ENCODE measurements at regions not wholly inside any gene's neighbourhood (a gene's known extent, or its start where the extent isn't known, plus 50 kb on each side); places are given as distances from the start of the nearest gene placed in this dataset.
"Not testable (repeated sequence)": the region's sequence is repeated elsewhere in the genome, so short reads cannot be mapped to it uniquely, and the experiment has no call there.

GRCh38 chr2:140091926-140092325, 1311.7 kb upstream of the NXPH2 start:
- H3K36me3 ChIP-seq, result no peaks in the 10 kb centered on the region
- intact Hi-C loops (cut with DNase I), result no loop called here
- no peak for DNase-seq (ENCODE audit: extremely low spot score in 2 of 2)
- H3K9me3 ChIP-seq, result no peaks in the 10 kb centered on the region
- no peak overlapping the region for H3K4me3 ChIP-seq
- no peaks in the 10 kb centered on the region for H3K27me3 ChIP-seq
- no peaks in the 10 kb centered on the region for H3K4me1 ChIP-seq
- H3K27ac ChIP-seq, result no peak overlapping the region
- TF ChIP-seq CTCF (IDR thresholded peaks at IDR 0.05), result no peak

- Histone ChIP-seq H3K36me3 (no peaks in the 10 kb centered on the region), H3K27me3 (no peaks in the 10 kb centered on the region), H3K4me1 (no peaks in the 10 kb centered on the region), H3K9me3 (no peaks in the 10 kb centered on the region), H3K27ac (no peak overlapping the region), H3K4me3 (no peak overlapping the region)
- intact Hi-C loops (cut with DNase I), result no loop called here
- no peak for TF ChIP-seq CTCF (IDR thresholded peaks at IDR 0.05)
- TF ChIP-seq POLR2A (IDR thresholded peaks at IDR 0.05), result no peak
- TF ChIP-seq POLR2AphosphoS5 (IDR thresholded peaks at IDR 0.05; ENCODE audit: insufficient read depth in 1 of 2, low read depth in 1 of 2), result no peak
- no peak for DNase-seq (ENCODE audit: extremely low spot score in 2 of 2)
These were observed 1306.8 kb upstream of the NXPH2 start for GRCh38 chr2:140086964-140087363.

- intact Hi-C loops (cut with DNase I), result no loop called here
- no peaks in the 10 kb centered on the region for H3K36me3 ChIP-seq
- no peak overlapping the region for H3K27ac ChIP-seq
- no peak for TF ChIP-seq POLR2AphosphoS5 (IDR thresholded peaks at IDR 0.05; ENCODE audit: insufficient read depth in 1 of 2, low read depth in 1 of 2)
- no peak for TF ChIP-seq POLR2A (IDR thresholded peaks at IDR 0.05)
- no peak for TF ChIP-seq CTCF (IDR thresholded peaks at IDR 0.05)
- no peaks in the 10 kb centered on the region for H3K9me3 ChIP-seq
- H3K4me3 ChIP-seq, result no peak overlapping the region
- no peaks in the 10 kb centered on the region for H3K4me1 ChIP-seq
- H3K27me3 ChIP-seq, result no peaks in the 10 kb centered on the region
- no peak for DNase-seq (ENCODE audit: extremely low spot score in 2 of 2)
These were observed 1305.5 kb upstream of the NXPH2 start for GRCh38 chr2:140085674-140086073.

- no peaks in the 10 kb centered on the region for H3K27me3 ChIP-seq
- no peak overlapping the region for H3K27ac ChIP-seq
- no peaks in the 10 kb centered on the region for H3K36me3 ChIP-seq
- no peak for DNase-seq (ENCODE audit: extremely low spot score in 2 of 2)
- TF ChIP-seq POLR2AphosphoS5 (IDR thresholded peaks at IDR 0.05; ENCODE audit: insufficient read depth in 1 of 2, low read depth in 1 of 2), result no peak
- TF ChIP-seq POLR2A (IDR thresholded peaks at IDR 0.05), result no peak
- TF ChIP-seq CTCF (IDR thresholded peaks at IDR 0.05), result no peak
- intact Hi-C loops (cut with DNase I), result no loop called here
- no peak overlapping the region for H3K4me3 ChIP-seq
- H3K9me3 ChIP-seq, result no peaks in the 10 kb centered on the region
- H3K4me1 ChIP-seq, result no peaks in the 10 kb centered on the region
These were observed 1298.8 kb upstream of the NXPH2 start for GRCh38 chr2:140079038-140079437.

GRCh38 chr2:140076164-140076563, 1296.0 kb upstream of the NXPH2 start:
- H3K36me3 ChIP-seq, result no peaks in the 10 kb centered on the region
- no peaks in the 10 kb centered on the region for H3K9me3 ChIP-seq
- no peak overlapping the region for H3K27ac ChIP-seq
- DNase-seq (ENCODE audit: extremely low spot score in 2 of 2), result no peak
- H3K4me1 ChIP-seq, result no peaks in the 10 kb centered on the region
- no peaks in the 10 kb centered on the region for H3K27me3 ChIP-seq
- H3K4me3 ChIP-seq, result no peak overlapping the region
- TF ChIP-seq POLR2A (IDR thresholded peaks at IDR 0.05), result no peak
- TF ChIP-seq POLR2AphosphoS5 (IDR thresholded peaks at IDR 0.05; ENCODE audit: insufficient read depth in 1 of 2, low read depth in 1 of 2), result no peak
- no peak for TF ChIP-seq CTCF (IDR thresholded peaks at IDR 0.05)
- intact Hi-C loops (cut with DNase I), result no loop called here

- H3K27ac ChIP-seq; intact Hi-C loops (cut with DNase I); H3K9me3 ChIP-seq; H3K4me1 ChIP-seq; H3K36me3 ChIP-seq; H3K27me3 ChIP-seq; DNase-seq (ENCODE audit: extremely low spot score in 2 of 2); H3K4me3 ChIP-seq: not testable (repeated sequence)
These were observed 1293.6 kb upstream of the NXPH2 start for GRCh38 chr2:140073763-140074162.

Data from vagina (tissue), 2 donors.